ENCODE measurements at regions not wholly inside any gene's neighbourhood (a gene's known extent, or its start where the extent isn't known, plus 50 kb on each side); places are given as distances from the start of the nearest gene placed in this dataset.

GRCh38 chr6:42512579-42512978 is 51.2 kb upstream of the UBR2 start:
- DNase-seq (ENCODE audit: low read depth): no peak

GRCh38 chr6:42511803-42512422 is 51.9 kb upstream of the UBR2 start:
- peak; percentile 6 for DNase-seq (ENCODE audit: low read depth)

- no peak for DNase-seq (ENCODE audit: low read depth)
Measured at GRCh38 chr6:42510795-42511194, 53.0 kb upstream of the UBR2 start.

DNA sequence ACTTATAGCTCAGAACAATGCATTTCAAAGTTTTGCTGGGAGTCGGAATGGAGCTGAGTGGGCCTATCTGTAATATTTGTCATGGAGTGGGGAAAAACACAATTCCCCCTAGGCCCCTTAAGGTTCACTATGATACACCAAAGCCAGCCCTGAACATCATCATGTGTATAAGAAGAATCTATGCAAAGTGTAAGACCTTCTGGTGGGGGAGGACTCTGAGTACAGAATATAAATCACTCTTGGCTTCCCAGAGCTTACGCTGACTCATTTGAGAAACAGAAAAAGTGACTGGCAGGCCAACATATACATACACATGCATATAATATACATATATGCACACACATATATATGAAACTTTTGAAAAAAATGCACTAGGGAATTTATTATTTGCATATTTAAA is 54.1 kb upstream of the UBR2 start:
- DNase-seq (ENCODE audit: low read depth): no peak

DNA sequence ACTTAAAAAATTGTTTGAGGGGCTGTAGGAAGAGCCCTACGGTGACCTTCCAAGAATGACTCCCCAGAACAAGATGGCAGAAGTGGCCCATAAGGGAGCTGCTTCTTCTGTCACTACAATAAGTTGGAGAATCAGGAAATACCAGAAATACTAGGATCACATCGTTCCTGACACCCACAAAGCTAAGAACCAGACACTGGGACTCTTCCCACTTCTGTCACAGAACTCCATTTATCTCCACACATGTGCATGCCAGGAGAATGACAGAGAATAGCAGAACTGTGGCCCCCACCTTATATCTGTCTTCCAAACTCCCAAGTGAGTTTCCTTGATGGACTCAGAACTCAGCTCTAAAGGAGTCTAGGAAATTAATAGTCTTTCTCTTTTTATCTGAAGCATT is 54.6 kb upstream of the UBR2 start:
- no peak for DNase-seq (ENCODE audit: low read depth)

GRCh38 chr6:42507901-42508300 is 55.9 kb upstream of the UBR2 start:
- no peak for DNase-seq (ENCODE audit: low read depth)

DNA sequence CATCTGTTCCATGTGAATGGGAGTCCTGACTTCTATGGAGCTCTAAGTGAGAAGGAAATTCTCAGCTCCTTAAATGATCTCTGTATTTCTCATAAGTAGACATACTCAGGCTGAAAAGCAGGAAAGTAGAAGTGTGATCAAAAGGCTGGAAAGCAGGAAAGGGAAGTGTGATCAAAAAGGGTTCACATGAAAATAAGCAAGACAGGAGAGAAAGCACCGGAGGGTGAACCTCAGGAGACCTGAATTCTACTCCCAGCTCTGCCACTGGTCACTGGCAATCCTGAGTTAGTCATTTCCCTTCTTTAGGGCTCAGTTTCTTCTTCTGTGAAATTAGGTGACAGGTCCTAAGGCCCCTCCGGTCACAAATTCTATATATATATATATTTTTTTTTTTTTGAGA is 55.5 kb upstream of the TRERF1 start:
- no peak for DNase-seq (ENCODE audit: low read depth)

GRCh38 chr6:42506070-42506469 is 54.3 kb upstream of the TRERF1 start:
- DNase-seq (ENCODE audit: low read depth): no peak

GRCh38 chr6:42505385-42505718 is 53.6 kb upstream of the TRERF1 start:
- DNase-seq (ENCODE audit: low read depth): no peak

- DNase-seq (ENCODE audit: low read depth): no peak
Measured at GRCh38 chr6:42503894-42504293, 52.2 kb upstream of the TRERF1 start.

- no peak for DNase-seq (ENCODE audit: low read depth)
Measured at GRCh38 chr6:42502990-42503389, 51.3 kb upstream of the TRERF1 start.

DNA sequence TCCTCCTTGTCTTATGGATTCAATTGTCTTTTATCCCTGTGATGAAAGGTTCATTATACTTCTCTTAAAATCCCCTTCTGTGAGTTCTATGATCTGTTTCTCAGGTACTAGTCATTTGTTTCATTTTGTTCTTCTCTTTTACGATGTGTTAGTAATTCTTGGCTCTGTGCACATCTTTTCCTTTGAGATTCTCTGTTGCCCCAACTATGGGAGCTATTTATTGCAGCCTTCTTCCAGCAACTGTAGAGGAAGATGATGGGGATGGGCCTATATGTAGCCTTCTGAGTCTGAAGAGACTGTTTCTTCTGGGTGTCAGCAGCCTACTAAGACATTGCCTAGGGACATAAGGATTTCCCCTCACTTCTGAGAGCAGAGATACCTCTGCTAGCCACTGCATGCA is 50.4 kb upstream of the TRERF1 start:
- DNase-seq (ENCODE audit: low read depth): no peak
